ENCODE measurements at regions not wholly inside any gene's neighbourhood (a gene's known extent, or its start where the extent isn't known, plus 50 kb on each side); places are given as distances from the start of the nearest gene placed in this dataset.
A peak's percentile ranks its signal among the peaks of the same experiment; 100 is the strongest.

DNA sequence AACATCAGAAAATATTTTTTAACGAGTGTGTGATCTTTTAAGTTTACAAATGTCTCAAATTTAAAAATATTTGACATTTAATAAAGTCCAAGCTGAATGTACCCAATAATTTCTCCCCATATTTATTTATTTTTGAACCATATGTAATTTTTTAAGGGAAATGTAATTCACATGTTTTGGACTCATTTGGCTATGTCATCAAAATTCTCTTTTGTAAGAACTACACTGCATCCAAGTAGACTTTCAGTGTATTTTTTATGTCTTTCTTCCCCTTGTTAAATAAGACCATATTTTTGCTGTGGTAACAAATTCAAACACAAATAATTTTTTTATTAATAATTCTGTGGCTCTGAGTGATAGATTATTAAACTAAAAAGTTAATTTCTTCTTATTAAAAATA is 365.2 kb downstream of the CD109 start:
- no TSS peak for BruUV-seq (replicated peaks)
- no peak for TF ChIP-seq CTCF (conservative IDR thresholded peaks at IDR 0.05; ENCODE audit: low read depth, low read length)
- no peak for TF ChIP-seq EZH2phosphoT487 (IDR thresholded peaks at IDR 0.05; ENCODE audit: borderline replicate concordance, low read length)
- TF ChIP-seq EZH2 (IDR thresholded peaks at IDR 0.05; ENCODE audit: low read length, unreplicated experiment) = no peak
- Histone ChIP-seq H3K9me2 (replicated peaks; ENCODE audit: low read length) (no peaks in the 10 kb centered on the region), H3K27ac (ENCODE audit: low read length) (no peak overlapping the region), H3K4me1 (ENCODE audit: insufficient read depth, low read length) (peaks cover 17% of the 10 kb centered on the region), H3F3A (ENCODE audit: low read length, unreplicated experiment) (no peaks in the 10 kb centered on the region), H4K20me1 (ENCODE audit: low read length) (no peaks in the 10 kb centered on the region), H3K4me3 (ENCODE audit: low read length) (no peak overlapping the region), H3K36me3 (ENCODE audit: low read depth, low read length) (no peaks in the 10 kb centered on the region), H3K4me2 (ENCODE audit: low read length) (no peak overlapping the region), H3K79me2 (ENCODE audit: low read length) (no peaks in the 10 kb centered on the region), H3K9me3 (ENCODE audit: low read length) (no peaks in the 10 kb centered on the region), H3K9ac (ENCODE audit: low read length) (no peak overlapping the region), H3K27me3 (ENCODE audit: low read length) (no peaks in the 10 kb centered on the region), H2AFZ (ENCODE audit: low read length) (no peak overlapping the region)
- intact Hi-C loops (cut with micrococcal nuclease) = no loop called here
- CTCF ChIA-PET = no interaction called here
- ATAC-seq = no peak
- no peak for DNase-seq
- POLR2A ChIA-PET (ENCODE audit: unreplicated experiment) = no interaction called here

DNA sequence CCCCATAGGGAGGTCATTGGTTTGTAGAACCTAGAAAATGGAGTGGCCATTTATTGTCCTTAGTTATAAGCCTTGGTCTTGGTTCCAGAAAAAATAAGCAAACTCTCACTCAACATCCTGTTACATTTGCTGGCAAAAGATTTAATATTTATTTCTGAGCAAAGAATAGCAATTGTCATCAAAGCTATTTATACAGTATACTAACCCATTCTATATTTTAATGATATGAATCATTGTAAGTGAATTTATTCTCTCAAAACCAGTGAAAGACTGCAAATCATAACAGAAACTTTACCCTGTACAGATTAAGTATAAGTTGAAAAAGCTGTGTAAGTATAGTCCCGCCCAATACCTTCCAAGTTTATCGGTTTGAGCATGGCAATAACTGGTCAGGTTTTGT is 364.4 kb downstream of the CD109 start:
- ChIA-PET CTCF (no interaction called here), POLR2A (ENCODE audit: unreplicated experiment) (no interaction called here)
- H3K27ac ChIP-seq (ENCODE audit: low read length) = peak overlapping the region; percentile 29; the same call in 1 of the 2 replicates
- H3K79me2 ChIP-seq (ENCODE audit: low read length) = no peaks in the 10 kb centered on the region
- ATAC-seq = peak; percentile 64
- H3K9ac ChIP-seq (ENCODE audit: low read length) = no peak overlapping the region
- intact Hi-C loops (cut with micrococcal nuclease) = no loop called here
- TF ChIP-seq EZH2phosphoT487 (IDR thresholded peaks at IDR 0.05; ENCODE audit: borderline replicate concordance, low read length) (no peak), EZH2 (IDR thresholded peaks at IDR 0.05; ENCODE audit: low read length, unreplicated experiment) (no peak), CTCF (conservative IDR thresholded peaks at IDR 0.05; ENCODE audit: low read depth, low read length) (no peak)
- H3K9me3 ChIP-seq (ENCODE audit: low read length) = no peaks in the 10 kb centered on the region
- DNase-seq = no peak
- BruUV-seq (replicated peaks) = no TSS peak
- no peak overlapping the region for H3K4me3 ChIP-seq (ENCODE audit: low read length)
- H3K9me2 ChIP-seq (replicated peaks; ENCODE audit: low read length) = no peaks in the 10 kb centered on the region
- no peaks in the 10 kb centered on the region for H3K36me3 ChIP-seq (ENCODE audit: low read depth, low read length)
- H2AFZ ChIP-seq (ENCODE audit: low read length) = no peak overlapping the region
- no peak overlapping the region for H3K4me2 ChIP-seq (ENCODE audit: low read length)
- no peaks in the 10 kb centered on the region for H3K27me3 ChIP-seq (ENCODE audit: low read length)
- no peaks in the 10 kb centered on the region for H3F3A ChIP-seq (ENCODE audit: low read length, unreplicated experiment)
- H4K20me1 ChIP-seq (ENCODE audit: low read length) = no peaks in the 10 kb centered on the region
- peaks cover 9% of the 10 kb centered on the region; the same call in 1 of the 2 replicates for H3K4me1 ChIP-seq (ENCODE audit: insufficient read depth, low read length)

DNA sequence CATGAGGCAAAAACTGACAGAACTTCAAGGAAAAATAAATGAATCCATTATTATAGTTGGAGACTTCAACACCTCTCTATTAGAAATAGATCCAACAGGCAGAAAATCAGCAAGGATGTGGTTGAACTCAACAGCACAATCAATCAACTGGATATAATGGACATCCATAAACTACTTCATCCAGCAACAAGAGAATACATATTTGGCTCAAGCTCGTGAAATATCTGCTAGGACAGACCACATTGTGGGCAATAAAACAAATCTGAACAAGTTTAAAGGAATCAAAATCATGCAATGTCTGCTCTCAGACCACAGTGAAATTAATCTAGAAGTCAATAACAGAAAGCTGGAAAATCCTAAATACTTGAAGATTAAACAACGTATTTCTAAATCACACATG is 362.6 kb downstream of the CD109 start:
- DNase-seq (no peak), ATAC-seq (no peak)
- H3K9ac ChIP-seq (ENCODE audit: low read length) = no peak overlapping the region
- TF ChIP-seq EZH2phosphoT487 (IDR thresholded peaks at IDR 0.05; ENCODE audit: borderline replicate concordance, low read length) = no peak
- no peak for TF ChIP-seq CTCF (conservative IDR thresholded peaks at IDR 0.05; ENCODE audit: low read depth, low read length)
- TF ChIP-seq EZH2 (IDR thresholded peaks at IDR 0.05; ENCODE audit: low read length, unreplicated experiment) = no peak
- ChIA-PET CTCF (no interaction called here), POLR2A (ENCODE audit: unreplicated experiment) (no interaction called here)
- H4K20me1 ChIP-seq (ENCODE audit: low read length) = no peaks in the 10 kb centered on the region
- H3K4me2 ChIP-seq (ENCODE audit: low read length) = no peak overlapping the region
- H3F3A ChIP-seq (ENCODE audit: low read length, unreplicated experiment) = no peaks in the 10 kb centered on the region
- no peaks in the 10 kb centered on the region for H3K27me3 ChIP-seq (ENCODE audit: low read length)
- H3K4me1 ChIP-seq (ENCODE audit: insufficient read depth, low read length) = 0 out of 2 replicates have a peak, but pooled peaks cover 3% of the 10 kb centered on the region
- no peak overlapping the region for H3K4me3 ChIP-seq (ENCODE audit: low read length)
- H3K9me3 ChIP-seq (ENCODE audit: low read length) = no peaks in the 10 kb centered on the region
- H3K27ac ChIP-seq (ENCODE audit: low read length) = no peak overlapping the region
- no peaks in the 10 kb centered on the region for H3K79me2 ChIP-seq (ENCODE audit: low read length)
- intact Hi-C loops (cut with micrococcal nuclease) = no loop called here
- H2AFZ ChIP-seq (ENCODE audit: low read length) = no peak overlapping the region
- BruUV-seq (replicated peaks) = no TSS peak
- no peaks in the 10 kb centered on the region for H3K36me3 ChIP-seq (ENCODE audit: low read depth, low read length)
- no peaks in the 10 kb centered on the region for H3K9me2 ChIP-seq (replicated peaks; ENCODE audit: low read length)
